ENCODE measurements at regions not wholly inside any gene's neighbourhood (a gene's known extent, or its start where the extent isn't known, plus 50 kb on each side); places are given as distances from the start of the nearest gene placed in this dataset.

GRCh38 chr2:128755695-128756364, 437.2 kb upstream of the HS6ST1 start:
- DNase-seq (ENCODE audit: extremely low read depth in 1 of 4, low spot score in 3 of 4) = no peak
- BruUV-seq (replicated peaks) = no TSS peak
- intact Hi-C loops (cut with micrococcal nuclease) = loop anchor here (10.0 kb wide), 1 partner anchor 691 kb away; no protein-coding TSS in a partner anchor
- H4K20me1 ChIP-seq (replicated peaks; ENCODE audit: control insufficient read depth, insufficient read depth, low read length) = no peaks in the 10 kb centered on the region
- H3K4me3 ChIP-seq = no peak overlapping the region
- no peaks in the 10 kb centered on the region for H3K79me2 ChIP-seq (ENCODE audit: control insufficient read depth, insufficient read depth, low read length)
- WGBS (ENCODE audit: insufficient coverage, low coverage, missing lambda C conversion rate) = 4% methylated on average over 15 of the region's 15 CpGs
- H3K27me3 ChIP-seq (ENCODE audit: control insufficient read depth in 2 of 2, insufficient read depth in 2 of 2, low read length in 2 of 2) = peaks cover 2 to 20% of the 10 kb centered on the region in 2 experiments; a peak in 3 of 5 replicates
- ATAC-seq = no peak
- ChIA-PET CTCF (ENCODE audit: low intra/inter-chr PET ratio) (interaction anchor here (0.6 to 1.2 kb wide), 2 partner anchors 19 to 569 kb away, joined by 3 to 4 read pairs; no protein-coding TSS in a partner anchor), POLR2A (interaction anchor here (0.6 to 0.7 kb wide), 2 partner anchors 25 to 139 kb away, joined by 3 read pairs; no protein-coding TSS in a partner anchor)
- H2AFZ ChIP-seq (ENCODE audit: low read depth, low read length) = no peak overlapping the region
- H3K27ac ChIP-seq (ENCODE audit: extremely low read depth, low read depth, low read length) = no peak overlapping the region
- no peak overlapping the region for H3K9ac ChIP-seq (ENCODE audit: insufficient read depth in 1 of 2, low read depth in 2 of 2, low read length in 2 of 2)
- H3K9me1 ChIP-seq (ENCODE audit: control insufficient read depth, insufficient read depth, low read length) = no peaks in the 10 kb centered on the region
- no peak for TF ChIP-seq CBX1 (IDR thresholded peaks at IDR 0.05; ENCODE audit: low read depth)
- no peak for TF ChIP-seq MBD2 (IDR thresholded peaks at IDR 0.05; ENCODE audit: borderline replicate concordance, low read depth)
- TF ChIP-seq PREB (CRISPR knock-in tag; IDR thresholded peaks at IDR 0.05) = no peak
- no peak for TF ChIP-seq HNRNPUL1 (IDR thresholded peaks at IDR 0.05; ENCODE audit: low read length)
- TF ChIP-seq RREB1 (CRISPR knock-in tag; IDR thresholded peaks at IDR 0.05) = no peak
- TF ChIP-seq HNRNPH1 (optimal IDR thresholded peaks at IDR 0.05; ENCODE audit: low read depth, low read length) = no peak
- TF ChIP-seq ZNF184 (CRISPR knock-in tag; IDR thresholded peaks at IDR 0.05) = no peak
- H3K4me2 ChIP-seq (ENCODE audit: insufficient read depth, low read length) = no peak overlapping the region
- no peaks in the 10 kb centered on the region for H3K36me3 ChIP-seq (ENCODE audit: control insufficient read depth, insufficient read depth, low read length)
- no peaks in the 10 kb centered on the region for H3K9me3 ChIP-seq (replicated peaks; ENCODE audit: control insufficient read depth, insufficient read depth, low read depth, low read length)
- FAIRE-seq = no peak
- in situ Hi-C loops (cut with MboI) = no loop called here
- H3K4me1 ChIP-seq (replicated peaks in 1 of 2; ENCODE audit: control insufficient read depth in 2 of 2, insufficient read depth in 2 of 2, low read length in 2 of 2) = no peaks in the 10 kb centered on the region
